ENCODE measurements at regions not wholly inside any gene's neighbourhood (a gene's known extent, or its start where the extent isn't known, plus 50 kb on each side); places are given as distances from the start of the nearest gene placed in this dataset.

- Histone ChIP-seq H3K27ac (no peak overlapping the region), H3K9me3 (no peaks in the 10 kb centered on the region), H3K36me3 (no peaks in the 10 kb centered on the region), H3K4me3 (no peak overlapping the region), H3K4me1 (replicated peaks) (no peaks in the 10 kb centered on the region), H3K27me3 (replicated peaks; ENCODE audit: insufficient read depth) (no peaks in the 10 kb centered on the region)
- DNase-seq (ENCODE audit: low spot score): no peak
- TF ChIP-seq, protein P1, sequence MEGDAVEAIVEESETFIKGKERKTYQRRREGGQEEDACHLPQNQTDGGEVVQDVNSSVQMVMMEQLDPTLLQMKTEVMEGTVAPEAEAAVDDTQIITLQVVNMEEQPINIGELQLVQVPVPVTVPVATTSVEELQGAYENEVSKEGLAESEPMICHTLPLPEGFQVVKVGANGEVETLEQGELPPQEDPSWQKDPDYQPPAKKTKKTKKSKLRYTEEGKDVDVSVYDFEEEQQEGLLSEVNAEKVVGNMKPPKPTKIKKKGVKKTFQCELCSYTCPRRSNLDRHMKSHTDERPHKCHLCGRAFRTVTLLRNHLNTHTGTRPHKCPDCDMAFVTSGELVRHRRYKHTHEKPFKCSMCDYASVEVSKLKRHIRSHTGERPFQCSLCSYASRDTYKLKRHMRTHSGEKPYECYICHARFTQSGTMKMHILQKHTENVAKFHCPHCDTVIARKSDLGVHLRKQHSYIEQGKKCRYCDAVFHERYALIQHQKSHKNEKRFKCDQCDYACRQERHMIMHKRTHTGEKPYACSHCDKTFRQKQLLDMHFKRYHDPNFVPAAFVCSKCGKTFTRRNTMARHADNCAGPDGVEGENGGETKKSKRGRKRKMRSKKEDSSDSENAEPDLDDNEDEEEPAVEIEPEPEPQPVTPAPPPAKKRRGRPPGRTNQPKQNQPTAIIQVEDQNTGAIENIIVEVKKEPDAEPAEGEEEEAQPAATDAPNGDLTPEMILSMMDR (IDR thresholded peaks at IDR 0.05): no peak
- TF ChIP-seq POLR2AphosphoS5 (IDR thresholded peaks at IDR 0.05) (no peak), POLR2A (IDR thresholded peaks at IDR 0.05) (no peak)
- intact Hi-C loops (cut with DNase I): no loop called here
- 76% methylated on average over 4 of the region's 4 CpGs for WGBS
These were observed 91.7 kb downstream of the HSPH1 start for GRCh38 chr13:31069808-31070534.

DNA sequence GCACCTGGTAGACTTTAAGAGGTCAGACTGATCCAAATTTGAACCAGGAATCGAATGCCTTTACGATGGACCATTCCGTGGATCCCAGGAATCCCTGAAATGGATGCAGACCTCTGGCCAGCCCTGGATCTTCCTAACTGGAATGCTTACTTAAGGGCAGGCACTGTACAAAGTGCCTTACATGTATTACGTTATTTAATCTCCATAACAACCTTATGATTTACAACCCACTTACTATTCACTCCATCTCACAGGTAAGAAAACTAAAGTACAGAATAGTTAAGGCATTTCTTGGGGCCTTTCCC, 93.6 kb downstream of the HSPH1 start:
- no peaks in the 10 kb centered on the region for H3K9me3 ChIP-seq
- no peaks in the 10 kb centered on the region for H3K27me3 ChIP-seq (replicated peaks; ENCODE audit: insufficient read depth)
- TF ChIP-seq, protein P1 (IDR thresholded peaks at IDR 0.05): no peak
- TF ChIP-seq POLR2AphosphoS5 (IDR thresholded peaks at IDR 0.05) (no peak), POLR2A (IDR thresholded peaks at IDR 0.05) (no peak)
- H3K27ac ChIP-seq: no peak overlapping the region
- no peaks in the 10 kb centered on the region for H3K4me1 ChIP-seq (replicated peaks)
- 74% methylated on average over 4 of the region's 4 CpGs for WGBS
- no peak for DNase-seq (ENCODE audit: low spot score)
- intact Hi-C loops (cut with DNase I): no loop called here
- H3K4me3 ChIP-seq: no peak overlapping the region
- no peaks in the 10 kb centered on the region for H3K36me3 ChIP-seq

DNA sequence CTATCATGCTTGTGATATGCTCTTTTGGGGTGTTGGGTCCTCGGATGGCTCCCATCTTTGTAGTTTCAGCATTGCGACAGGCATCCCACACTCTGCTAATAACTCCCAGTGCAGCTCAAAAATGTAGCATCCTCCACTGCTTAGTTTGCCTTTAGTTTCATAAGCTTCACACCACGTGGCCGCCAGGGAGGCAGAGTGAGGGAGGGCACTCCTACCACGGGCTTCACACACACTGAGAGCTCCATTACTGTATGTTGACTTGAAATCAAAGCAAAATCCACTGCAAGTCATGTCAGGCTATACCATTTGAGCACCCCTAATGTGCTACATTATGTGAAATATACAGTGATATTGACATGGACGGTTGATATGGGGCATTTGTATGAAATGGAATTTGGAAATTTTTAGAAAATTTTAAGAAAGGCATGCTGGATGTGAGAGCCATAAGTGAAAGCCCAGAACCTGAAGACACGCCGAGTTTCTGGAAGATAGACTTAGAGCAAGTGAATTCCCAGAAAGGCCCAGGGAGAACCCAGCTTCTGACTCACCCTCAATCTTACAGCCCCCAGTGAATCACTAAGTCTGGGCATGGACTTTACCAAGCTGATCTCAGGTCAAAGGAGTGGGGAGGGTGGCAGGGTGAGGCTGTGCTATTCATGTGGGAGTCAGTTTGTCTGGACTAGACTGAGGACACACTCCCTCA, 94.1 kb downstream of the HSPH1 start:
- no peaks in the 10 kb centered on the region for H3K27me3 ChIP-seq (replicated peaks; ENCODE audit: insufficient read depth)
- intact Hi-C loops (cut with DNase I): no loop called here
- no peak overlapping the region for H3K4me3 ChIP-seq
- H3K36me3 ChIP-seq: no peaks in the 10 kb centered on the region
- H3K27ac ChIP-seq: no peak overlapping the region
- 79% methylated on average over 8 of the region's 8 CpGs for WGBS
- no peaks in the 10 kb centered on the region for H3K4me1 ChIP-seq (replicated peaks)
- H3K9me3 ChIP-seq: no peaks in the 10 kb centered on the region
- no peak for DNase-seq (ENCODE audit: low spot score)
- TF ChIP-seq POLR2A (IDR thresholded peaks at IDR 0.05) (no peak), POLR2AphosphoS5 (IDR thresholded peaks at IDR 0.05) (no peak)
- TF ChIP-seq, protein P1 (IDR thresholded peaks at IDR 0.05): no peak

DNA sequence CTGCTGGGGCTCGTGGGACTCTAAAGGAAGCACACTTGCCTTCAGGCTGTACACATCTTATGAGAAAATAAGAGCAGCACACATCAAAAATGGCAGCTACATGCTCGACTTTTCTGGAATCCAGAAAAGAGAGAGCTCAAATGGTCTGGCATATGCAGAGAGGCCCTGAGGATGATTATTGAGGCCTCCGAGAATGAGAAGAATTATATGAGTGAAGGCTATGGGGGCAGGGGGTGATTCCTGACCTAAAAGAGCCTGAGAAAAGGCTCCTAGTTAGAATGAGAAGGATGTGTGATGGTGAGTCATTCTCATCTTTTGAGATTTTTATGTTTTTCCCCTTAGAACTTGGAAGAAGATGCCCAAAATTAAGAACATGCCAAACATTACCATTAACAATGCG, 97.1 kb downstream of the HSPH1 start:
- intact Hi-C loops (cut with DNase I): no loop called here
- no peaks in the 10 kb centered on the region for H3K9me3 ChIP-seq
- WGBS: 86% methylated on average over 4 of the region's 4 CpGs
- H3K4me3 ChIP-seq: no peak overlapping the region
- no peaks in the 10 kb centered on the region for H3K27me3 ChIP-seq (replicated peaks; ENCODE audit: insufficient read depth)
- no peaks in the 10 kb centered on the region for H3K4me1 ChIP-seq (replicated peaks)
- no peak overlapping the region for H3K27ac ChIP-seq
- DNase-seq (ENCODE audit: low spot score): no peak
- H3K36me3 ChIP-seq: no peaks in the 10 kb centered on the region
- TF ChIP-seq POLR2A (IDR thresholded peaks at IDR 0.05) (no peak), POLR2AphosphoS5 (IDR thresholded peaks at IDR 0.05) (no peak)
- TF ChIP-seq, protein P1 (IDR thresholded peaks at IDR 0.05): no peak

GRCh38 chr13:31063772-31064171, 97.9 kb downstream of the HSPH1 start:
- H3K4me3 ChIP-seq: no peak overlapping the region
- H3K27me3 ChIP-seq (replicated peaks; ENCODE audit: insufficient read depth): no peaks in the 10 kb centered on the region
- no peak for DNase-seq (ENCODE audit: low spot score)
- H3K36me3 ChIP-seq: no peaks in the 10 kb centered on the region
- no peaks in the 10 kb centered on the region for H3K9me3 ChIP-seq
- H3K4me1 ChIP-seq (replicated peaks): no peaks in the 10 kb centered on the region
- no peak for TF ChIP-seq POLR2A (IDR thresholded peaks at IDR 0.05)
- TF ChIP-seq, protein P1 (IDR thresholded peaks at IDR 0.05): no peak
- TF ChIP-seq POLR2AphosphoS5 (IDR thresholded peaks at IDR 0.05): no peak
- 83% methylated on average over 1 of the region's 1 CpG for WGBS
- H3K27ac ChIP-seq: no peak overlapping the region
- intact Hi-C loops (cut with DNase I): no loop called here
